ENCODE measurements at regions not wholly inside any gene's neighbourhood (a gene's known extent, or its start where the extent isn't known, plus 50 kb on each side); places are given as distances from the start of the nearest gene placed in this dataset.

DNA sequence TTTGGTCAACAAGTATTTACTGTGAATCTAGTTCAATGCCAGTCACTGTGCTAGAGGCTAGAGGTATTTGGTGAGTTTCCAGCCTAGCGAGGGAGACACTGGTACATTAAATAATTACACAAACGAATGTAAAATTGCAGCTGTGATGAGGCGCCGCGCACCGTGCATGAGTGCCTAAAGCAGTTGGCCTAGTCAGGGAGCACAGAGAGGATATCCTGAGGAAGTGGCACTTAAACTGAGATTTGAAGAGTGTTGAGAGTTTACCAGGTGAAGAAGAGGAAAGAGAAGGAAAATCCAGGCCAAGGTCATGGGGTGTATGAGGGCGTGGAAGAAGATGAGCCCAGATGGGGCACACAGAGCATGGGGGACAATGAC, 157.6 kb upstream of the NDUFV2 start:
- no peak for DNase-seq

DNA sequence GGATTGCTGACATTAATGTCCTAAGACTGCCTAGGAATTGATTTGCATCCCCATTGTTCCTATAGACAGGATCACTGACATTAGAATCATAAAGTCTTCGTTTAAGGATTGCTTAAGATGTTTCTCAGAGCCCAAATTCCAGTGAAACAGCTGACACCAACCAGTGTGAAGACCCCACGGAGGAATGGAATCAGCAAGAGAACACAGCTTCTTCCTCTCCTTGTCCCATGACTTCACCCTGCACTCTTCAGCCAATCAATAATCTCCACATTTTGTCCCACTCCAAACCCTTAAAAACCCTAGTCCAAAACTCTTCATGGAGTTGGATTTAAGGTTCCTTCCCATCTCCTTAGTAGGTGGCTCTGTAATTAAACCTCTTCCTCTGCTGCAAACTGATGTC, 157.0 kb upstream of the NDUFV2 start:
- no peak for DNase-seq

DNA sequence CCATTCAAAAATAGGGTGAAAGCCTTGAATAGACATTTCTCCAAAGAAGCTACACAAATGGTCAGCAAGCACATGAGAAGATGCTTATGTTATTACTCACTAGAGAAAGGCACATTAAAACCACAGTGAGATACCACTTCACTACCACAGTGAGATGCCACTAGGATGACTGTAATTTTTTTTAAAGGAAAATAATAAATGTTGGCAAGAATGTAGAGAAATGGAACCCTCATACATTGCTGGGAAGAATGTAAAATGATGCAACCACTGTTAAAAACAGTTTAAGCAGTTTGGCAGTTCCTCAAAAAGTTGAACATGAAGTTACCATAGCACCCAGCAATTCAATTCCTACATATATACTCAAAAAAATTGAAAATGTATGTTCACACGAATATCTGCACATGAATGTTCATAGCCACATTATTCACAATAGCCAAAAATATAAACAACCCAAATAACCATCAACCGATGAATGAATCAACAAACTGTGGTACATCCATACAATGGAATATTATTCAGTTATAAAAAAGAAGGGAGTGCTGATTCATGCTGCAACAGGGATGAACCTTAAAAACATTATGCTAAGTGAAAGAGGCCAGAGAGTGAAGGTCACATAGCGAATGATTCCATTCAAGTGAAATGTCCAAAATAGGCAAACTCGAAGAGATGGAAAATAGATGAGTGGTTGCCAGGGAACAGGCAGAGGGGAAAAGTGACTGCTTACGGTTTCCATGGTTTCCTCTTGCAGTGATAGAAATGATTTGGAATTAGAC, 156.2 kb upstream of the NDUFV2 start:
- DNase-seq, result no peak

DNA sequence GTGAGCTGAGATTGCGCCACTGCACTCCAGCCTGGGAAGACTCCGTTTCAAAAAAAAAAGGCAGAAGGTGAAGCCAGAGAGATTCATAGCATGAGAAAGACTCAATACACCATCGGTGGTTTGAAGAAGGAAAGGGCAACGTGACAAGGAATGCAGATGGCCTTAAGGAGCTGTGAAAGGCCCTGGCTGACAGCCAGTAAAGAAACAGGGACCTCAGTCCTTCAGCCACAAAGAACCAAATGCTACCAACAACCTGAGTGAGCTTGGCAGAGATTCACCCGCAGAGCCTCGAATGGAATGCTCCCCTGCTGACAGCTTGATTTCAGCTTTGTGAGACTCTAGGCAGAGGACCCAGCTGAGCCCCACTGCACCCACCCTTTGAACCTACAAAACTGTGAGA, 154.9 kb upstream of the NDUFV2 start:
- DNase-seq, result no peak

DNA sequence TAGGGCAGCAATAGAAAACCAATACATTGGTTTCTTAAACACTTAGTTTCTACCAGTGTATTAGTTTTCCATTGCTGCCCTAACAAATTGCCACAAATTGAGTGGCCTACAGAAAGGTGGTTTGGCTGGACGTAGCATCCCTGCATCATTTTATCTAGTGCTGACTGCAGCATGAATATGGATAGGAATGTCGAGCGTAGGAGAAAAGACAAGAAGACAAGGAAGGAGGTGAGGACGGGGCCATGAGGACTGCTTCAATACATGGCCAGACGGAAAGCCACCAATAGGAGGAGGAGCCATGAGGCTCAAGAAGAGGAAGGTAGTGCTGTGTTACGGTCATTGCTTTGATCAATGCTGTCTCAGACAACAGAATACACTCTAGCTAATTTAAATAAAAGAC, 154.5 kb upstream of the NDUFV2 start:
- DNase-seq, result no peak

DNA sequence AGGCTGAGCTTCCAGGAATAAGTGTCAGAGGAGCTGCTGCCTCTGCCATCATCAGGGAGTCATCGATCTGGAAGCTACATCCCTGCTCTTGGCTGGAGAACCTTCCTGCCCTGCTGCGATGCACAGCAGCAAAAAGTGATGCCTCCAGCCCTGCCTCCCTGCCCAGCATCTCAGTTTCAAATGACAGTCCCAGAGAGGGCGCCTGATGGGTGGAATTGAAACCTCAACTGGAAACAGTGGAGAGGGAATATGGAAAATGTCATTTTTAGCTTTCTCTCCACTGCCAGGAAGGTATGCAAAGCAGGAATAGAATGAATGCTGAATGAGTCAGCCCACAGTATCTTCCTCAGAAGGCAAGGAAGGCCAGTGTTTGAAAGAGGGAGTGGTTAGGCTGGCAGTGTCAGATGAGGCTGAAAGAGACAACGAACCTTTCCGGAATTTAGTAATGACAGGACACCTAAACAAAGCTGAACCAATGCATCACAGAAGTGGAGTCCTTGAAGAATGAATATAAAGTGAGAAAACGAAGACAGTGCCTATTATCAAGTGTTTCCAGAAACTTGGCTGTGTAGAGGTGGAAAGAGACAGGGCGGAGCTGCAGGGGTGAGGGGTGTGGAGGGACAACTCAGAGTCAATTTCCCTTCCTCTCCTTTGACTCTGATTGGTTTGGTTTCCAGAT, 153.9 kb upstream of the NDUFV2 start:
- DNase-seq, result peak; percentile 30

DNA sequence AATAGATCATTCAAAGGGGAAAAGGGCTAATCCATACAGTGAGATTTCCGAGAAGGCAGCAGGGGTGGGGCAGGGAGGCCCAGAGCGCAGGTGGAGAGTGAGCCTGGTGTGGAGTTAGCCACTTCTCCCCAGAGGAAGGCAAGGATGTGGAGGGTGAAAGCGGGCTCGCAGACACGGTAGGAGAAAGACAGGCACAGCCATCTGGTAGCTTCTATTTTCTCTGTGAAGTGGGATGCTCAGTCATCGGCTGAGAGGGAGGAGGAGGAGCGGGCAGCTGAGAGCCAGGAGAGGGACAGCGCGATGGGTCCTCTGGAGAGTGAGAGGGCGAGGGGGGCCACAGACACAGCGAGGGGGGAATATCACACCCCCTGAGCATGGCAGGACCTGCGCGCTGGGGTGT, 153.3 kb upstream of the NDUFV2 start:
- peak; percentile 72 for DNase-seq

DNA sequence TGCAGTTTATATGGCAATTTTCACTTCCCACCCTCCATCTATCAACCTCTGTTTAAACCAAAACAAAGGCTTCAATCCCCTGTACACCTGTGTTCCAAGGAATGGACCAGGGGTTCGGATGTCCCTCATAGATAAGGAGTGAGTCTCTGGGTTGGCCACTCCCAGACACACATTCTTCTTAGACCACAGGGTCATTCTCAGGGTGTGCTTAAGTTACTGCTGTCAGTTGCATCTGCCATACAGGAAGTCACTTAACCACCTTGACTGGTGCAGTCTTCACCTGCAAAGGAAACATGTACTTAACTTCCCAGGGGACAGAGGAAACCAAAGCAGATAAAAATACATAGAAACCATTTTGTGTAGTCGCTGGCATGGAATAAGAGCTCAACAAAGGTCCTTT, 151.0 kb upstream of the NDUFV2 start:
- no peak for DNase-seq

DNA sequence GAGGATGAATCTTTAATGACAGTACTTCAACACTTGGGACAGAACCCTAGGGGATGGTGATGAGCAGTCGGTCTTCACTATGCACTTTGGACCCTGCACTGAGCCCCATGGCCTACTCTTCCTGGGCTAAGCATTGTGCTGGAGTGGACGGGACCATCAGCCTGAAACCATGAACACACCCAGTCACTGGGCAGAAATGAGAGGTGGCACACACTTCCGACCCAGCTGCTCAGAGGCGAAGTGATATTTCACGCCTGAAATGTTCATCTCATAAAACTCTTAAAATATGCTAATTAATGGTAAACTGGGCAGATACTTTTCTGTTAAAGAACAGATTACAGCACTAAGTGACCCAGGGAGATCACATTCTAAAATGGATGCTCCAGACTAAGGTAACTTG, 150.3 kb upstream of the NDUFV2 start:
- no peak for DNase-seq

DNA sequence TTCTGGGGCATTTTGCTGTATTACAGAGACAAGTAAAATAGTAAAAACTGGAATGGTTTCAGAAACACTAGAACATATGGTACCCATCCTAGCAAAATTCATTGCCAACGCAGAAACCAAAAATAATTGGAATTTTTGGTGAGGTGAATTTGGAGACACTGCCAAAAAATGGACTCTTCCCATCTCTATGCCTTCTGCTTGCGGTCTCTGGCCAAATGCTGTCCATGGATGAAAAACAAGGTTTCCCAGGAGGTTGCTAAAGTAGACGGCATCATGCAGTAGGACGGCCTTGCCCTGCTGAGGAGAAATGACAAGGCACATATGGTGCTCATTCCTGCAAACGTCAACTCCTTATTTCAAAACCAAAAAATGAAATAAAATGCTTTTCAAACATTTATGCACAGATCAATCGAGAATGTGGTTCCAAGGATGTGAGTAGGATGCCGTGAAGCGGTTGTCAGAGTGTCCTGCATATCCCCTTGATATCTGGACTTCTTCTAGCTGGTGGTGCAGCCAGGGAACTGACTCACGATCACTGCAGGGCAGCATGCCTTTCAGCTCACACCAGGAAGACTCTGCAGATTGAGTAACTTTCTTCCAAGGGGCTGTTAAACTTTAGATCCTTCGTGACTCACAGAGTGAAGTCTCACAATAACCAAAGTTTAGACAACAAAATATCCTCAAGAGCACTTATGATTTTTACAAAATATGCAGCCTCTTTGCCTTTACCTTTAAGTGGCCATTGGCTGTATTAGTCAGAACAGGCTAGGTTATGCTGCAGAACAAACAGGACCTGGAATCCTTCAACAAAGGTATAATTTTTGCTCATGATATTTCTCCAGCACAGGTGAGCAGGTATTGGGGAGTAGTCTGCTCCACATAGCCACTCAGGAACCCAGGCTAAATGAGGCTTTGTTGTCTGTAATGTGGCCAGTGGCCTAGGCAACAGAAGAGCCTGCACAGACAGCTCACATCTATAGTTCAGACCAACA, 149.4 kb upstream of the NDUFV2 start:
- DNase-seq, result peak; percentile 36

DNA sequence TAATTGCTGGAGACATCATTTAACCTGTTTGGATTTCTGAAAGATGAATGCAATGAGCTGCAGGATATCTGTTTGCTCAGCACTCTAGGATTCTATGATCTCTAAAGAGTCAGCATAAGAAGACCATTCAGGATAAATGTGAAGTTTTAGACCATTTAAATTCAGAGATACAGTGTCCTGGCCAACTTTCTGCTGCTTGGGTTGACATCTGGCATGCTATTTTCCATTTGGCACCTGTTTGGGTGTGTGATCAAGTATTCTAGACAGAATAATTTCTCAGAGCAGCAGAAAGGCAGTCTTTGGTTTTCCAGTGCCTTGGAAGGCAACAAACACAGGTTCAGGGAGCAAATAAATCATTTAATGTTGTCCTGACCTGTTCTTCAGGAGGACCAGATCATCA, 144.8 kb upstream of the NDUFV2 start:
- DNase-seq, result no peak

DNA sequence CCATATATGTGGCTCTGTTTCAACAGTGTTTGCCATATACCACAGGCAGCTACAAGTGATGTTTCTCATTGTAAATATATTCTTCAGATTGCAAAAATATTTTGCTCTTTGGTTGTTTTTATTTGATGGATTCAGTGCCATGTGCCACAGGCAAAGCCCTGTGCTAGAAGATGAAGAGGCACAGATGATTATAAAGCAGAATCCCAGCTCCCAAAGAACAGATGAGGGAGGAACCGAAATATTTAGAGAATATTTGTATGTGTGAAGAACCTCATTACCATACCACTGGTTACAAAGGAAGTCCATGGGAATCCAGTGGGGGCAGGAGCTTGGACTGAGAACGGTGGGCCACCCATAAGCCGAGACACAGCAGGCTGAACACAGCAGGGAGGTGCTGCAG, 143.8 kb upstream of the NDUFV2 start:
- DNase-seq, result no peak

DNA sequence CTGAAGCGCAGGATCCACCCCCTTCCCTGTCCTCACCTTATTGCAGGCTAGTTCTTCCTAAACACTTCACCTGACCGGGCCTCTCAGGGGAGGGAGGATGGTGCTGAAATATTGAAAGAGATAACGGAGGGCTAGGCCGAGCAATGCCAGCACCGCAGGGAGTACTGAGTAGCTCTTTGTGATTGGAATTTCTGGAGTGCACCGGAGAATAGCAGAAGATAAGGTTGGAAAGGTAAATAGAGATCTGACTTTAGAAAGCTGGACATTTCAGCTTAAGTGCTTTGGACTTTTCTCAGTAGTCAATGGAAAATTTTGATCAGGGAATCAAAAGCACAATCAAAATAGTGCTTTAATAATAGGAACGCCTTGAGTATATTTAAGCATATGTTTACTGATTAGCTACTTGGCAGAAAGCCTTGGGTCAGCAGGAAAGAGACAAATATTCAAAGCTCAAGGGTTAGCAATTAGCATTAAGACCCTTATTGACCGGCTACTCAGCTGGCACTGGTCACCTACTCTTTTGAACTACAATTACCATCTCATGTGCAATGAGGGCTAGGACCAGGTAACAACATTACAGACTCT, 142.9 kb upstream of the NDUFV2 start:
- DNase-seq, result no peak

DNA sequence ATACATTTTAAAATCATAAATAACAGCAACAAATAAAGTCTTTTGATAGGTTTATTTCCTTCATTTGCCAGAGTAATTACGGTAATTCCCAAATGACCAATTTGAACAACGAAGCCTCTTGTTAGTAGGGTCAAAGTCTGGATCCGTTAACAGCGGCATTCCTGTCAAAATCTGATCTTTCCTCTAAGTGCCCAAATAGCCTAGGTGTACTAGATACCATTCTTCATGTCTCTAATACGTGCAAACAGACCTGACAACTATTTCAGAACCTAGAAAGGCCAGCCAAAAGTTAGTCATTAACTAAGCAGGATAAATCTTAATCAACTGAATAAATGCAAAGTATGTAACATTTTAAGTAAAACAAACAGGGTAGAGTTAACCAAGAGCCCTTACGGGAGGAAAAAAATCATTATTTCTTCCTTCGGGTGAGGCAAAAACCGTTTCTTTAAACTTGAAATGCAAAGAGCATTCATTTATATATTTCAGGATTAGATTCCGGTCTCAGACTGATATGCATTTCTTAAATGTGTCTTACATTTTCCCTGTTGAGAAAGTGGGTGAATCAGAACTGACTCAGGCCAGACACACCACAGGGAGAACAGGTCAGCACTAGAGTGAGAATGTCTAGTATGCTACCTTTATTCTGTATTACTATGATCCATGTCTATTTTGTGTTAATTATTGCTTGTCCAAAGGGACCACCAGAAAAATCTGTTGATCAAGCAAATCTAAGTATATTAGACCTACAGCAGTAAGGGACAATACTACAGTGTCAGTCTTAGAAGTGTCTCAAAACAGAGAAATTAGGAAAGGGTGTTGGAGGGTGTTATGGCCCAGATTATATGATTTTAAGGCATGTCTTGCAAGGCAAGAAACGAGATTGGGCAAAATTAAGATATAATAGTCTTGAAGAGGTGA, 141.5 kb upstream of the NDUFV2 start:
- no peak for DNase-seq

DNA sequence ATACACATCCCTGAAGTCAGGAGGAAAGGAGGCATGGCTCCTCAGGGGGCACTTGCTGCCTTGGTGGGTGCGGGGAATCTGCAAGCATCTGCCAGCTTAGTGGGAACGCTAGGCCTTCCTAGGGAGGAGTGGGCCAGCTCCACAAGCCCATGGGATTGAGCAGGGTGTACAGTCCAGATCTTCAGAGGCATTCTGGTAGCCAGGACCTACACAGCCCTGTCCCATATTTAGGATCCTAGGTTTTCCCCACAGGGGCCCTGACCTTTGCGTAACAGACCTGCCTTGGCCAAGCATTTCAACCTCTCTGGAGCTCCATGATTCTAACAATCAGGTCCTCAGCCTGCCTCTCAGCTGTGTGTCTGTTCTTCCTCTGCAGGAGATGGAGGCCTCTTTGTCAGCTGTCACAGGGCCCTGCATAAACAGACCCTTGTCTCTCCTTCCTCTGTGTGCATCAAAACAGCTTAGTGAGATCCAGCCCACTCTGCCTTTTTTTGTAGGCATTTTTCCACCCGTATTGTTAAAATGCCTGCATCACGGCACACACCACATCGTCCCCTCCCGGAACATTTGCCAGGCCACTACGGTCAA, 140.2 kb upstream of the NDUFV2 start:
- DNase-seq, result no peak

DNA sequence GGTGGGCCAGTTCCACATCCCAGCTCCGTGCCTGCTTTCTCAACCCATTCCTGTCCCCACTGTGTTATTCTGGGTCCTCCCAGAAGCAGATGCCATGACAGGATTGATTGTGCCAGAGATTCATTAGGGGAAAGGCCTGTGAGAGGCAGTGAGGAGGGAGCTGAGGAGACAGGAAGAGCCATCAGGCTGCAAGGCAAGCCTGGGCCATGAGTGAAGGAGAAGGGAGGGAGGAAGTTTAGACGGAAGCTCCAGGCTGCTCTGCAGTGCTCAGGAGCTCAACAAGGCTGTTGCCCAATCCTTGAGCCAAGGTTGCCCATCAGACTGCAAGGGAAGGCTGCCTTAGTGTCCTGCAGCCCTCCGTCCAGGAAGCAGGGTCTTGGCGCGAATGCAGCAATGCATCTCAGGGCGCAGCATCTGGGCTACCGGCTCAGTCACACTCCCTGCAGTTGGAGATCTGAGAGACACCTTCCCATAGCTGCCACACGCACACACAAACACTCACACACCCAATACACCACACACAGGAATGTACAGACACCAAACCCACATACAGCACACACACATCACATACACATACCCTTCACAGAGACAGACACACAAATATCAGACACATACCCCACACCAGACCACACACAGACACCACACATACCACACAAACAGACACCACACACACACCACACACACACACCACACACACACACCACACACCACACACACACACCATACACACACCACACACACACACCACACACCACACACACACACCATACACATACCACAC, 139.5 kb upstream of the NDUFV2 start:
- no peak for DNase-seq

DNA sequence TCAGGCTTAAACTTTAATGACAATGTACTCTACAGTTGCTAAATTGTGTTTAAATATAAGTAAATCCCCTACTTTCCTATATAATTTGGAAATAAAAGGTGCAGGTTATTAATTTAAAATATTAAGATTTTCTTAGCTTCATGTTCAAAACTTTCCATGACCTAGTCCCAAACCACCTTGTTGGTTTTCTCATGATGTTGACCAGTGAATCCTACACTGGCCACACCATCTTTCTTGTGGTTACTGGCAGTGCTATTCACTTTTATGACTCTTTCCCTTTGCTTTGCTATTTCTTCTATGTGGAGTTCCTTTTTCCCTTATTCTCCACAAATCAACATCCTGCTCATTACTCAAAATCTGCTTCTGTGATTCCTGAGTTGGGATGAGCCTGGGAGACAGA, 138.6 kb upstream of the NDUFV2 start:
- DNase-seq, result no peak

DNA sequence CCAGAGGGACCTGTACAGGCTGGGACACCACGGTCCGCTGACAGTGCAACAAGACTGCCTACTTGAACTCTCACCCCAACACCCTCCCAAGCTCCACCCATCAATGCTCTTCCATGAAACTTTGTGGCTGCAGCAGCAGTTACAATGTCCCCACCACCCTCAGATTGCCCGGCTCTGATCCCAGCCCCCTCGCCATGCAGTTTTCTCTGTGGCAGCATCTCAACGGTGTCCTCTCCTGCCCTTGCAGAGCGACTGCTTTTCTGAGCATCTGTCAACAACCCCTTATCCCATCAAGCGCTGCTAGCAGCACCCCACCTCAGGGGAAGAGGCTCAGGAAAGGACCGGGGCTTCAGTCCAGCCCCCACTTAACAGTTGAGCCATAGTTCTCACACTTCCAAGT, 137.1 kb upstream of the NDUFV2 start:
- no peak for DNase-seq

DNA sequence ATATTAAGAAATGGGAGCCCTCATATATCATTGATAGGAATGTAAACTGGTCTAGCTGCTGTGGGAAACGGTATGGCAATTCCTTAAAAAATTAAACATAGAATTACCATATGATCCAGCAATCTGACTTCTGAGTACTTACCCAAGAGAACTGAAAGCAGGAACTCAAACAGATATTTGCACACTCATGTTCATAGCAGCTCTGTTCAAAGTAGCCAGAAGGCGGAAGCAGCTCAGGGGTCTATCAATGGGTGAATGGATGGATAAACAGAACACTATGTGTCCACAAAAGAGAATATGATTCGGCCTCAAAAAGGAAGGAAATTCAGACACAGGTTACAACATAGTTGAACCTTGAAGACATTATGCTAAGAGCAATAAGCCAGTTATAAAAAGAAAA, 135.7 kb upstream of the NDUFV2 start:
- DNase-seq, result no peak

DNA sequence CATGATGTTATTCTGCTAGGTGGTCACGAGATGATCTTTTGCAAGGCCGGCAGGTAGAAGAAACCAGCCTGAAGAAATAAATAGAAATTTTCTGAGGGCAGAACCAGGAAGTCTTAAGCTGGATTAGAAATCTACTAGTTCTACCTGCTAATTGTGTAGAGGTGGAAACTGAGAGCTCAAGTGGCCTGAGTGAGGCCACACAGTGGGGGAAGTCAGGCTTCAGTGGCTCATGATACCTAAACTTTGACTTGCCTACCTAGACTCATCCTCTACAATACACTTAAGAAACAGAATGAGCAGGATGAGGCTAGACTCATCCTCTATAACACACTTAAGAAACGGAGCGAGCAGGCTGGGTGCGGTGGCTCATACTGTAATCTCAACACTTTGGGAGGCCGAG, 134.9 kb upstream of the NDUFV2 start:
- DNase-seq, result no peak
